Naive thymus-derived CD4-positive, alpha-beta T cell (primary cell): ENCODE measurements at regions not wholly inside any gene's neighbourhood (a gene's known extent, or its start where the extent isn't known, plus 50 kb on each side); places are given as distances from the start of the nearest gene placed in this dataset.
A peak's percentile ranks its signal among the peaks of the same experiment; 100 is the strongest.

Experiments used
- ATAC-seq: fragments of 150-1000 bp; cut with Tn5 transposase; 2 replicates; pipeline ENCODE4 v1.10.0; 2021; ENCODE audit warnings: mild to moderate bottlenecking, moderate library complexity
- CTCF ChIA-PET: fragments of 350-600 bp; sonication (Branson Sonifier 250); formaldehyde crosslinking; loops from one replicate; lab custom pipeline; 2021; ENCODE audit warnings: antibody characterized with exemption; lab: Charles Lee
- POLR2A ChIA-PET: fragments of 350-600 bp; sonication (Branson Sonifier 250); formaldehyde crosslinking; loops from one replicate; lab custom pipeline; 2021; ENCODE audit warnings: antibody characterized with exemption, inconsistent platforms; lab: Charles Lee
- DNase-seq, 9 donors: peaks; one replicate each; pipeline versions ENCODE4 v3.0.0 to v3.0.0-alpha.2; 2020 to 2022; ENCODE audit warnings: mixed read lengths in 1 of 9
- H3K27ac ChIP-seq: one replicate; pipeline ENCODE4 v1.7.0; 2013; ENCODE audit warnings: mild to moderate bottlenecking, low read depth, low read length, moderate library complexity
- H3K27me3 ChIP-seq, 2 donors: one replicate each; pipeline ENCODE4 v1.7.0; 2013; ENCODE audit warnings: low read length in 2 of 2, mild to moderate bottlenecking in 2 of 2, moderate library complexity in 2 of 2; ENCODE audit not compliant: control insufficient read depth in 2 of 2, insufficient read depth in 2 of 2
- H3K36me3 ChIP-seq, 3 experiments: 1 replicate in 2 of 3; 2 replicates in 1 of 3; pipeline ENCODE4 v1.7.0; 2013; ENCODE audit warnings: low read length in 3 of 3, mild to moderate bottlenecking in 3 of 3, moderate library complexity in 1 of 3; ENCODE audit not compliant: insufficient read depth in 3 of 3, control insufficient read depth in 2 of 3
- H3K4me1 ChIP-seq, 2 donors: one replicate each; pipeline ENCODE4 v1.7.0; 2013; ENCODE audit warnings: low read length in 2 of 2, mild to moderate bottlenecking in 2 of 2, moderate library complexity in 1 of 2; ENCODE audit not compliant: control insufficient read depth in 2 of 2, insufficient read depth in 2 of 2
- H3K4me3 ChIP-seq: 2 replicates; pipeline ENCODE4 v1.7.0; 2013; ENCODE audit warnings: mild to moderate bottlenecking, low read length
- H3K9me3 ChIP-seq, 3 experiments: 1 replicate in 2 of 3; 2 replicates in 1 of 3; pipeline ENCODE4 v1.7.0; 2013; ENCODE audit warnings: low read length in 3 of 3; ENCODE audit not compliant: control insufficient read depth in 2 of 3
- H3K27ac Mint-ChIP-seq, 9 donors: one replicate each; pipeline ENCODE4 v1.8.0; 2020 to 2022; ENCODE audit warnings: mixed read lengths in 9 of 9, mild to moderate bottlenecking in 8 of 9, moderate library complexity in 5 of 9, inconsistent platforms in 2 of 9
- H3K27me3 Mint-ChIP-seq, 5 donors: one replicate each; pipeline ENCODE4 v1.8.0; 2021 to 2022; ENCODE audit warnings: mixed read lengths in 5 of 5, mild to moderate bottlenecking in 1 of 5
- H3K36me3 Mint-ChIP-seq, 5 donors: one replicate each; pipeline ENCODE4 v1.8.0; 2020 to 2022; ENCODE audit warnings: mixed read lengths in 5 of 5, mild to moderate bottlenecking in 3 of 5, inconsistent platforms in 1 of 5
- H3K4me1 Mint-ChIP-seq, 7 donors: one replicate each; pipeline ENCODE4 v1.8.0; 2020 to 2022; ENCODE audit warnings: mixed read lengths in 7 of 7, mild to moderate bottlenecking in 3 of 7, inconsistent platforms in 1 of 7
- H3K4me3 Mint-ChIP-seq, 10 donors: one replicate each; pipeline ENCODE4 v1.8.0; 2020 to 2022; ENCODE audit warnings: mild to moderate bottlenecking in 10 of 10, mixed read lengths in 10 of 10, moderate library complexity in 6 of 10, inconsistent platforms in 2 of 10
- H3K9me3 Mint-ChIP-seq, 11 donors: one replicate each; pipeline ENCODE4 v1.8.0; 2020 to 2022; ENCODE audit warnings: mixed read lengths in 11 of 11, mild to moderate bottlenecking in 4 of 11, inconsistent platforms in 1 of 11, moderate library complexity in 1 of 11
- intact Hi-C, 2 donors: fragments of 100-400 bp; cut with micrococcal nuclease; formaldehyde crosslinking; loops; one replicate each; pipeline ENCODE4 v1.15.1; 2023

DNA sequence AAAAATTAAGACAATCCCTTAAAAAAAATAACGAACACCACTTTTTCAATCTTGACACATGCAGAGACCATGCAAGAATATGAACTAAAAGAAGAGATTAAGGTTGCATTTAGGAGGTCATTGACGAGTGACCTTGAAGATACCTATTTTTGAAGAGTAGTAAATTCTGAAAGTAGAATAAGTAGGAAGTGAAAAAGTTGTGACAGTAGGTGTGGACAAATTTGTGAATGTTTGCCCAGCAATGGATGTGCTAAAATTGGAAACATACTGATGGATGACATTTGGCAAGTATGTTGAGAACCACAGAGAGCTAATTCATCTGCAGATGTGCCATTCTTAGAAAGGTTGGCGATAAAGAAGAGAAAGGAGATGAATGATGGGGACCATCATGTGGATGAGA lies 213.7 kb upstream of the VCX3A start:
- no peaks in the 10 kb centered on the region for H3K36me3 ChIP-seq
- Mint-ChIP-seq H3K27me3 (no peaks in the 10 kb centered on the region), H3K27ac (no peak overlapping the region), H3K4me3 (no peak overlapping the region), H3K4me1 (no peaks in the 10 kb centered on the region), H3K9me3 (peaks cover 0 to 6% (median 0%) of the 10 kb centered on the region in 11 donors), H3K36me3 (no peaks in the 10 kb centered on the region)
- no peak overlapping the region for H3K27ac ChIP-seq
- H3K4me1 ChIP-seq: no peaks in the 10 kb centered on the region
- no peak overlapping the region for H3K4me3 ChIP-seq
- intact Hi-C loops: no loop called here
- DNase-seq (no peak), ATAC-seq (no peak)
- POLR2A ChIA-PET: no interaction called here
- CTCF ChIA-PET: no interaction called here
- no peaks in the 10 kb centered on the region for H3K9me3 ChIP-seq
- no peaks in the 10 kb centered on the region for H3K27me3 ChIP-seq

DNA sequence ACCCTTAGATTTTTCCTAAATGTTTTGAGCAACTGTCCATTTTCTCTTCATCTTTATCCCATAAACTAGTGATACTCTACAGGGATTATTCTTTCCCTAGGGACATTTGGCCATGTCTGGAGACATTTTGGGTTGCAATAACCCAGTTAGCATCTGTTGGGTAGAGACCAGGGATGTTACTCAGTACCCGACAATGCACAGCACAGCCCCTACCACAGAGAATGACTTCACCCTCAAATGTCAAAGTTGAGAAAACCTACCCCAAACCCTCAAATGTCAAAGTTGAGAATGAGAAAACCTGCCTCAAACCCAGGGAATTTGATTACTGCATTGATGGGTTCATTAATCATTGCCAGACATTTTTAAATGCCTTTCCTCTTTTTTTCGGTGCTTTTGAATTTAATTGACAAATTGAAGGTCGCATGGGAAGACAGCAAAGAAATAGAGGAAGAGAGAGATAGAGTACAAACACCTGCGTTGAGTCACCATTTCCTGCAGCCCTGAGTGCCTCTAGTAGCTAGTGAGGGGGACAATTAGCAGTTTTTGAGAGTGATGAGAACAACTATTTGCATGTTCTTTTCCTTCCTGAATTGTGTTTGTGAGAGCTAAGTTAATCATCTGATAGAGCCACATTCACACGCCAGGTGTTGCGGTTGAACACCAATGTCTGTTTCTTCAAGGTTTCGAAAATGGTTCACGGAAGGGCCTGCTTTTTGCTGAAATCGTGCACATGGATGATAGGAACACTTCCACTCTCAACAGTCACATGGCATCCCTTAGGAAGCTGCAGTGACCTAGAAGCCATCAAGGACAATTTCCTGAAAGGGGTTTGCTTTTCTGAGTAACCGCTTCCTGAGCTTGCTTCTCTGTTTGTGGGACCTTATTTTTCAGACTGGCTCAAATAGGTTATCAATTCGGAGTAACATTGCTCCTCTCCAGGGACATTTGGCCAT lies 203.9 kb upstream of the VCX3A start:
- Mint-ChIP-seq H3K27me3 (no peaks in the 10 kb centered on the region), H3K4me1 (peaks cover 0 to 14% (median 7%) of the 10 kb centered on the region in 7 donors), H3K4me3 (peak overlapping the region in 4 of 10 donors; percentile 15 to 56 (median 24)), H3K36me3 (peaks cover 0 to 3% (median 0%) of the 10 kb centered on the region in 5 donors), H3K27ac (peak overlapping the region in 2 of 9 donors; percentile 24 to 59), H3K9me3 (peaks cover 0 to 2% (median 0%) of the 10 kb centered on the region in 11 donors)
- H3K4me3 ChIP-seq: no peak overlapping the region
- no peaks in the 10 kb centered on the region for H3K9me3 ChIP-seq
- ChIA-PET CTCF (no interaction called here), POLR2A (no interaction called here)
- ATAC-seq (no peak), DNase-seq (peak in 1 of 9 donors; percentile 0)
- no peak overlapping the region for H3K27ac ChIP-seq
- H3K4me1 ChIP-seq: no peaks in the 10 kb centered on the region
- no peaks in the 10 kb centered on the region for H3K36me3 ChIP-seq
- intact Hi-C loops: no loop called here
- no peaks in the 10 kb centered on the region for H3K27me3 ChIP-seq

DNA sequence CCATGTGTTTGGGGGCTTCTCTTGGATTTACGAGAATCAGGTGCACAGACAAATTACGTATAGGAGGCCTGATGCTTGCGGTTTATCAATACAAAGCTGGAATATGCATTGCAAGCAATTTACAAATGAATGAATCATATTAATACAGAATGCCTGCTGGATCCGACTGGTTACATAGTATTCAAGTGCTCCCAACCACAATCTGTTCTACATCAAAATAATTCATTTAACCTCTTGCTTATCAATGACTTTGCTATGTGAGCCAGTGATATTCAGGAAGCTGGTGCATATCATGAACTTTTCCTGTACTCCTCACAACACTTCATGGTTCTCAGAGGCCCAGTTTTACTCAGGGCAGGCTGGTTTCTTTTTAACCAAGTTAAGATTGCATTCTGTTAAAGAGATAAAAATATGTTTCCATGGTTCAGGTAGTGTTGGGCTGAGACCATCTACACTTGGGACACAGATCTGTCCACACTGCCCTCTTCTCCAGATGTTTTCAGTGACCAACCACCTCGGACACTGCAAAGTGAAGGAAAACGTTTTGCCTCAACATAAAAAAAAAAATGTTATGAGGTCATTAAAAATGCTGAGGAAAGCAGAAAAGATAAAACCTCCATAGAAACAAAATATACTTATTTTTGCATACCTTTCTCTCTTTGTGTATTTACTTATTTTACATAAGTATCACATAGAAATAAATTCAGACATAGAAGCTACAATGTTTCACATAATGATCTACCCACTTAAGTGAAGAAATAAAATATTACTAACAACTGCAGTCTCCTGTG lies 200.1 kb upstream of the VCX3A start:
- no peaks in the 10 kb centered on the region for H3K9me3 ChIP-seq
- H3K4me1 ChIP-seq: no peaks in the 10 kb centered on the region
- H3K27me3 Mint-ChIP-seq: no peaks in the 10 kb centered on the region
- intact Hi-C loops: no loop called here
- DNase-seq (no peak), ATAC-seq (no peak)
- peaks cover 0 to 2% (median 0%) of the 10 kb centered on the region in 11 donors for H3K9me3 Mint-ChIP-seq
- no peak overlapping the region for H3K4me3 ChIP-seq
- H3K27ac Mint-ChIP-seq: no peak overlapping the region
- peaks cover 0 to 3% (median 0%) of the 10 kb centered on the region in 5 donors for H3K36me3 Mint-ChIP-seq
- no peak overlapping the region for H3K4me3 Mint-ChIP-seq
- H3K27me3 ChIP-seq: no peaks in the 10 kb centered on the region
- peaks cover 0 to 14% (median 7%) of the 10 kb centered on the region in 7 donors for H3K4me1 Mint-ChIP-seq
- H3K36me3 ChIP-seq: no peaks in the 10 kb centered on the region
- ChIA-PET POLR2A (no interaction called here), CTCF (no interaction called here)
- H3K27ac ChIP-seq: no peak overlapping the region

DNA sequence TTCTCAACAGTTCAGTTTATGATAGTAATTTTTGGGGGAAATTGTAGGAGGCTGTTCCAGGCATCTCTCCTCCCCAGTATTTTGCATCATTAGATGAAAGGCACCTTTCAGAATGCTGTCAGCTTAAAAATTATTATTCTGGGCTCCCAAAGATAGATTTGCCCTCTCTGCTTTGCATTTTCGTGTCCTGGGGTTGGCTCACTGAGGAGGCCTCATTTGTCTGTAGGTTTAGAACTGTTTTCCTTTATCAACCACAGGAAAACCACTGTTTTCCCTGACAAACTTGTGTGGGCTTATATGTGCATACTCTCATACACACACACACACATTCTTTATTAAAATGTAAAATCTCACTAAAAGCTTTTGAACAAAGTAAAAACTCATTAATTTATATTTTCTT lies 197.2 kb upstream of the VCX3A start:
- intact Hi-C loops: no loop called here
- no peak for ATAC-seq
- POLR2A ChIA-PET: no interaction called here

DNA sequence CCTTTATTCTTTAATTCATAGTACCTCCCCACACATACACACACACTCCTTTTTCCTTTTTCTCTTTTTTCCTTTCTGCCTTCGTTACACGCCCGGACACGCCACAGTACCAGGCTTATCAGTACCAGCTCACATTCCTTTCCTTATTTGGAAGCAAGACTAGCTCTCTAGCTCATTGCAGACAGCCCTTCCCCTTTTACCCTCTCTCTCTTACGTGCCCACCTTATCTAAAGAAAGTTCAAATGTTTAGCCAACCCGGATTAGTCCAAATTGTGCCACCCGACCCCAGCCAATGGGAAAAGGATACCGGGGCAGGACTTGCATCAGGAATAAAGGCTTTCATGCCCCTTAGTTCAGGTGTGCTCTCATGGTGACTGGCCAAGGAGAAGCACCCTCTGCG lies 194.7 kb upstream of the VCX3A start:
- H3K9me3 ChIP-seq: no peaks in the 10 kb centered on the region
- no peak overlapping the region for H3K4me3 Mint-ChIP-seq
- H3K36me3 Mint-ChIP-seq: no peaks in the 10 kb centered on the region
- H3K27me3 Mint-ChIP-seq: no peaks in the 10 kb centered on the region
- H3K9me3 Mint-ChIP-seq: peaks cover 0 to 3% (median 0%) of the 10 kb centered on the region in 11 donors
- no peak overlapping the region for H3K27ac Mint-ChIP-seq
- ChIA-PET POLR2A (no interaction called here), CTCF (no interaction called here)
- no peak for ATAC-seq
- no peaks in the 10 kb centered on the region for H3K4me1 ChIP-seq
- no peak overlapping the region for H3K4me3 ChIP-seq
- no peak for DNase-seq
- intact Hi-C loops: no loop called here
- no peak overlapping the region for H3K27ac ChIP-seq
- H3K4me1 Mint-ChIP-seq: peaks cover 0 to 4% (median 0%) of the 10 kb centered on the region in 7 donors
- H3K27me3 ChIP-seq: no peaks in the 10 kb centered on the region
- no peaks in the 10 kb centered on the region for H3K36me3 ChIP-seq

More for the DNA sequence above, 197.2 kb upstream of the VCX3A start:
- CTCF ChIA-PET: no interaction called here
- Histone ChIP-seq H3K27me3 (no peaks in the 10 kb centered on the region), H3K9me3 (no peaks in the 10 kb centered on the region), H3K36me3 (no peaks in the 10 kb centered on the region), H3K4me3 (no peak overlapping the region), H3K27ac (no peak overlapping the region), H3K4me1 (no peaks in the 10 kb centered on the region)
- H3K36me3 Mint-ChIP-seq: peaks cover 0 to 3% (median 0%) of the 10 kb centered on the region in 5 donors
- H3K27ac Mint-ChIP-seq: no peak overlapping the region
- no peak for DNase-seq
- no peak overlapping the region for H3K4me3 Mint-ChIP-seq
- H3K9me3 Mint-ChIP-seq: peaks cover 0 to 4% (median 0%) of the 10 kb centered on the region in 11 donors
- no peaks in the 10 kb centered on the region for H3K27me3 Mint-ChIP-seq
- H3K4me1 Mint-ChIP-seq: peaks cover 0 to 4% (median 0%) of the 10 kb centered on the region in 7 donors

DNA sequence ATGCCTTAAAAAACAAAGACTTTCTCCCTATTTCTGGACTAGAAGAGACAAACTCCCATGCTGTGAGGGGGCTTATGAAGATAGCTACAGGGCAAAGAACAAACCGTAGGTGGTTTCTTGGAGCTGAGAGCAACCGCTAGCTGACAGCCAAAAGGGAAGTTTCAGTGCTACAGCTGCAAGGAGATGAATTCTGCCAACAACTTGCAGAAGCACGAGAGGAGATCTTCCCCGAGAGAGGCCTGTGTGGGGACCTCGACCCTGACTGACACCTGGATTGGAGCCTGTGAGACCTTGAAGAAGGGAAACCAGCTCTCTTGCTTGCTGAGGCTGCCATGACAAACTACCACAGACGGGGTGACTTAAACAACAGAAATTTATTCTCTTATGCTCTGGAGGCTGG lies 183.8 kb upstream of the VCX3A start:
- Histone ChIP-seq H3K36me3 (no peaks in the 10 kb centered on the region), H3K27me3 (no peaks in the 10 kb centered on the region), H3K27ac (no peak overlapping the region), H3K4me1 (no peaks in the 10 kb centered on the region), H3K9me3 (no peaks in the 10 kb centered on the region), H3K4me3 (no peak overlapping the region)
- Mint-ChIP-seq H3K4me3 (no peak overlapping the region), H3K27me3 (peaks cover 0 to 5% (median 0%) of the 10 kb centered on the region in 5 donors), H3K36me3 (no peaks in the 10 kb centered on the region), H3K27ac (no peak overlapping the region), H3K4me1 (no peaks in the 10 kb centered on the region), H3K9me3 (peaks cover 0 to 6% (median 0%) of the 10 kb centered on the region in 11 donors)
- ChIA-PET CTCF (no interaction called here), POLR2A (no interaction called here)
- intact Hi-C loops: no loop called here
- no peak for DNase-seq
- ATAC-seq: no peak
